GM12875 (cell line): ENCODE measurements at regions not wholly inside any gene's neighbourhood (a gene's known extent, or its start where the extent isn't known, plus 50 kb on each side); places are given as distances from the start of the nearest gene placed in this dataset.

ENCODE experiments used
- H3K4me3 ChIP-seq: one replicate; pipeline ENCODE4 v1.5.1; 2011; ENCODE audit warnings: low read depth, low read length, control low read depth
- CTCF ChIP-seq: IDR thresholded peaks from 2 replicates; pipeline ENCODE4 v1.5.1; 2011; ENCODE audit warnings: low read depth, mild to moderate bottlenecking, control low read depth, inconsistent platforms, low read length, moderate library complexity, borderline replicate concordance; ENCODE audit not compliant: insufficient read depth

- peak overlapping the region; percentile 31 for H3K4me3 ChIP-seq
- no peak for TF ChIP-seq CTCF
Observed at GRCh38 chr18:9016633-9017166, 85.8 kb upstream of the NDUFV2 start.

- peak overlapping the region; percentile 31 for H3K4me3 ChIP-seq
- no peak for TF ChIP-seq CTCF
Observed at GRCh38 chr18:9017167-9017904, 85.2 kb upstream of the NDUFV2 start.

GRCh38 chr18:9017905-9018227, 84.6 kb upstream of the NDUFV2 start:
- no peak for TF ChIP-seq CTCF
- peak overlapping the region; percentile 18 for H3K4me3 ChIP-seq

GRCh38 chr18:9019135-9019534, 83.4 kb upstream of the NDUFV2 start:
- no peak for TF ChIP-seq CTCF
- H3K4me3 ChIP-seq: no peak overlapping the region

- no peak for TF ChIP-seq CTCF
- no peak overlapping the region for H3K4me3 ChIP-seq
Observed at GRCh38 chr18:9020221-9020620, 82.3 kb upstream of the NDUFV2 start.

- H3K4me3 ChIP-seq: no peak overlapping the region
- no peak for TF ChIP-seq CTCF
Observed at GRCh38 chr18:9021458-9021857, 81.0 kb upstream of the NDUFV2 start.
